H1 (cell line): ENCODE measurements at regions not wholly inside any gene's neighbourhood (a gene's known extent, or its start where the extent isn't known, plus 50 kb on each side); places are given as distances from the start of the nearest gene placed in this dataset.

Experiments
- CTCF ChIA-PET: fragments of 300-600 bp; sonication (Branson Sonifier 250); formaldehyde crosslinking; loops from one replicate; lab custom pipeline; 2021; ENCODE audit not compliant: partially characterized antibody; lab: Charles Lee
- POLR2A ChIA-PET: fragments of 300-600 bp; sonication (Branson Sonifier 250); formaldehyde crosslinking; loops from one replicate; lab custom pipeline; 2021; ENCODE audit warnings: inconsistent platforms; ENCODE audit not compliant: partially characterized antibody; lab: Charles Lee
- DNase-seq, 2 experiments: peaks; one replicate each; pipeline versions ENCODE4 v3.0.0 to v3.0.0-alpha.2; 2010 to 2022; ENCODE audit warnings: low spot score in 2 of 2, low read depth in 1 of 2, mixed read lengths in 1 of 2
- FAIRE-seq: peaks from 2 replicates; lab custom pipeline; 2011; peaks lifted over from hg19 to GRCh38; lab: Jason Lieb, UNC
- H2AFZ ChIP-seq: 2 replicates; pipeline ENCODE4 v1.8.1; 2012; ENCODE audit warnings: low read length, inconsistent platforms
- H2AK5ac ChIP-seq: 2 replicates; pipeline ENCODE4 v1.6.1; 2013; ENCODE audit warnings: low read depth, low read length
- H2BK120ac ChIP-seq: replicated peaks from 2 replicates; pipeline ENCODE3; 2013; ENCODE audit warnings: low read depth, low read length, inconsistent platforms
- H2BK12ac ChIP-seq: 2 replicates; pipeline ENCODE4 v1.6.1; 2013; ENCODE audit warnings: low read depth, low read length
- H2BK15ac ChIP-seq: 2 replicates; pipeline ENCODE4 v1.6.1; 2013; ENCODE audit warnings: low read length
- H2BK20ac ChIP-seq: 2 replicates; pipeline ENCODE4 v1.6.1; 2013; ENCODE audit warnings: low read length
- H2BK5ac ChIP-seq: 2 replicates; pipeline ENCODE4 v1.6.1; 2013; ENCODE audit warnings: low read depth, low read length
- H3K14ac ChIP-seq: 2 replicates; pipeline ENCODE4 v1.6.1; 2013; ENCODE audit warnings: inconsistent platforms; ENCODE audit not compliant: insufficient read length
- H3K18ac ChIP-seq: 2 replicates; pipeline ENCODE4 v1.6.1; 2013; ENCODE audit warnings: low read length; ENCODE audit errors: extremely low read depth
- H3K23ac ChIP-seq: 2 replicates; pipeline ENCODE4 v1.6.1; 2013; ENCODE audit warnings: inconsistent platforms; ENCODE audit not compliant: insufficient read length
- H3K23me2 ChIP-seq: 2 replicates; pipeline ENCODE4 v1.6.1; 2013; ENCODE audit warnings: low read depth, low read length
- H3K27ac ChIP-seq: 2 replicates; pipeline ENCODE4 v1.6.1; 2011; ENCODE audit warnings: low read depth, low read length, inconsistent platforms
- H3K27me3 ChIP-seq, 4 experiments: replicated peaks in 1 of 4; 1 replicate in 1 of 4; 2 replicates in 3 of 4; pipeline versions ENCODE4 v1.6.1 to v1.8.1; 2011 to 2013; ENCODE audit warnings: low read length in 3 of 4, mild to moderate bottlenecking in 3 of 4, inconsistent platforms in 2 of 4, mixed read lengths in 2 of 4, moderate library complexity in 1 of 4; ENCODE audit not compliant: control insufficient read depth in 3 of 4, insufficient read depth in 3 of 4; ENCODE audit errors: extremely low read depth in 1 of 4
- H3K36me3 ChIP-seq, 4 experiments: 2 replicates each; pipeline versions ENCODE4 v1.6.1 to v1.8.1; 2011 to 2013; ENCODE audit warnings: mild to moderate bottlenecking in 4 of 4, low read length in 3 of 4, moderate library complexity in 2 of 4, control low read depth in 1 of 4, inconsistent platforms in 1 of 4; ENCODE audit not compliant: insufficient read depth in 4 of 4, control insufficient read depth in 2 of 4
- H3K4ac ChIP-seq: replicated peaks from 2 replicates; pipeline ENCODE3; 2013; ENCODE audit warnings: low read length, low read depth, mixed read lengths, inconsistent platforms; ENCODE audit not compliant: insufficient read length
- H3K4me1 ChIP-seq, 4 experiments: replicated peaks in 1 of 4; 1 replicate in 1 of 4; 2 replicates in 3 of 4; pipeline versions ENCODE4 v1.6.1 to v1.8.1; 2011 to 2013; ENCODE audit warnings: low read length in 3 of 4, inconsistent platforms in 2 of 4, mixed read lengths in 1 of 4; ENCODE audit not compliant: insufficient read depth in 4 of 4, control insufficient read depth in 3 of 4
- H3K4me2 ChIP-seq, 2 experiments: 2 replicates each; pipeline versions ENCODE4 v1.6.1 to v1.8.1; 2011 to 2013; ENCODE audit warnings: low read depth in 2 of 2, low read length in 2 of 2, control low read depth in 1 of 2, inconsistent platforms in 1 of 2, mild to moderate bottlenecking in 1 of 2; ENCODE audit not compliant: insufficient read depth in 1 of 2
- H3K4me3 ChIP-seq, 4 experiments: fragments of 200-600, 300-600 bp in 1 of 4; sonication (generic), shearing (Covaris generic), sonication (Bioruptor Twin) in 1 of 4; 2 replicates each; pipeline versions ENCODE4 v1.5.1 to v1.8.1; 2011 to 2016; ENCODE audit warnings: low read length in 4 of 4, low read depth in 3 of 4, control low read depth in 2 of 4, inconsistent platforms in 2 of 4, mild to moderate bottlenecking in 2 of 4, mixed read lengths in 1 of 4, moderate library complexity in 1 of 4; ENCODE audit not compliant: insufficient read depth in 2 of 4; ENCODE audit errors: extremely low read depth in 1 of 4
- H3K56ac ChIP-seq: replicated peaks from 2 replicates; pipeline ENCODE3; 2013; ENCODE audit warnings: low read depth, mild to moderate bottlenecking, mixed read lengths, low read length, inconsistent platforms; ENCODE audit not compliant: insufficient read length
- H3K79me1 ChIP-seq: 2 replicates; pipeline ENCODE4 v1.6.1; 2013; ENCODE audit warnings: low read depth, low read length, control low read depth
- H3K79me2 ChIP-seq, 2 experiments: 2 replicates each; pipeline versions ENCODE4 v1.6.1 to v1.8.1; 2012 to 2013; ENCODE audit warnings: low read length in 2 of 2, mild to moderate bottlenecking in 2 of 2, inconsistent platforms in 1 of 2; ENCODE audit not compliant: insufficient read depth in 2 of 2, control insufficient read depth in 1 of 2
- H3K9ac ChIP-seq, 4 experiments: replicated peaks in 1 of 4; 1 replicate in 1 of 4; 2 replicates in 3 of 4; pipeline versions ENCODE4 v1.6.1 to v1.8.1; 2011 to 2013; ENCODE audit warnings: low read depth in 3 of 4, low read length in 3 of 4, control low read depth in 2 of 4, mild to moderate bottlenecking in 2 of 4, moderate library complexity in 2 of 4, inconsistent platforms in 1 of 4; ENCODE audit errors: extremely low read depth in 1 of 4
- H3K9me3 ChIP-seq, 2 experiments: 2 replicates each; pipeline versions ENCODE4 v1.6.1 to v1.8.1; 2012 to 2013; ENCODE audit warnings: mild to moderate bottlenecking in 2 of 2, moderate library complexity in 2 of 2, control low read depth in 1 of 2, inconsistent platforms in 1 of 2, low read depth in 1 of 2, low read length in 1 of 2, mixed read lengths in 1 of 2; ENCODE audit not compliant: insufficient read depth in 2 of 2
- H4K20me1 ChIP-seq, 2 experiments: replicated peaks in 1 of 2; 2 replicates each; pipeline versions ENCODE3 to v1.8.1; 2011 to 2013; ENCODE audit warnings: inconsistent platforms in 2 of 2, low read length in 2 of 2, mild to moderate bottlenecking in 1 of 2; ENCODE audit not compliant: insufficient read depth in 2 of 2, control insufficient read depth in 1 of 2
- H4K5ac ChIP-seq: 2 replicates; pipeline ENCODE4 v1.6.1; 2013; ENCODE audit warnings: low read length, low read depth, mixed read lengths, inconsistent platforms; ENCODE audit not compliant: insufficient read length
- H4K8ac ChIP-seq: 2 replicates; pipeline ENCODE4 v1.8.0; 2013; ENCODE audit warnings: mild to moderate bottlenecking, moderate library complexity, low read length, inconsistent platforms; ENCODE audit not compliant: insufficient read depth; ENCODE audit errors: extremely low read depth
- H4K91ac ChIP-seq: replicated peaks from 2 replicates; pipeline ENCODE3; 2013; ENCODE audit warnings: low read length, mixed read lengths, inconsistent platforms; ENCODE audit not compliant: insufficient read length
- ATF2 ChIP-seq: IDR thresholded peaks from 2 replicates; pipeline ENCODE4 v1.6.1; 2012; ENCODE audit warnings: low read length, inconsistent platforms
- ATF3 ChIP-seq: IDR thresholded peaks from 2 replicates; pipeline ENCODE4 v1.6.1; 2011; ENCODE audit warnings: low read depth, mild to moderate bottlenecking, low read length; ENCODE audit not compliant: insufficient read depth
- CBX5 ChIP-seq: fragments of 300-800, 300-1000 bp; sonication (generic); IDR thresholded peaks from 2 replicates; pipeline ENCODE4 v1.7.1; 2016; ENCODE audit warnings: antibody characterized with exemption, low read length, low read depth
- CEBPB ChIP-seq: IDR thresholded peaks from 2 replicates; pipeline ENCODE4 v1.6.1; 2012; ENCODE audit warnings: low read depth, low read length
- E2F6 ChIP-seq: IDR thresholded peaks from 2 replicates; pipeline ENCODE4 v1.6.1; 2012; ENCODE audit warnings: inconsistent platforms
- HDAC6 ChIP-seq: IDR thresholded peaks from one replicate; pipeline ENCODE4 v1.7.1; 2012; ENCODE audit warnings: low read depth, mild to moderate bottlenecking, inconsistent platforms, low read length, moderate library complexity
- NRF1 ChIP-seq: IDR thresholded peaks from 2 replicates; pipeline ENCODE4 v1.6.1; 2011; ENCODE audit warnings: mild to moderate bottlenecking, low read depth, low read length, improper control_type of control experiment
- ZNF274 ChIP-seq: IDR thresholded peaks from 2 replicates; pipeline ENCODE4 v1.7.0; 2012; ENCODE audit warnings: low read length, borderline replicate concordance; ENCODE audit errors: extremely low read depth
- WGBS, 2 experiments: shearing (Covaris generic) in 1 of 2; methylation state at CpG; one replicate each; pipeline versions ENCODE4 v1.1.6 to v1.1.7; 2013 to 2015; ENCODE audit warnings: low lambda C conversion rate in 2 of 2, mixed read lengths in 2 of 2, inconsistent platforms in 1 of 2, low coverage in 1 of 2, missing lambda C conversion rate in 1 of 2; ENCODE audit not compliant: insufficient replicate concordance in 2 of 2, insufficient coverage in 1 of 2, insufficient read length in 1 of 2; ENCODE audit errors: extremely low coverage in 1 of 2, missing lambda C conversion rate in 1 of 2; 5-methylcytosine and 5-hydroxymethylcytosine counted together

- Histone ChIP-seq H2AFZ (no peak overlapping the region), H4K5ac (no peak overlapping the region), H3K14ac (no peak overlapping the region), H3K4me2 (no peak overlapping the region), H3K23me2 (no peaks in the 10 kb centered on the region), H3K9me3 (no peaks in the 10 kb centered on the region; a peak in 1 of 4 replicates), H3K79me2 (no peaks in the 10 kb centered on the region), H4K20me1 (no peaks in the 10 kb centered on the region), H2BK12ac (no peak overlapping the region), H2BK15ac (no peak overlapping the region), H3K4me3 (no peak overlapping the region), H3K27me3 (no peaks in the 10 kb centered on the region), H3K4me1 (no peaks in the 10 kb centered on the region), H3K56ac (no peak overlapping the region), H3K23ac (no peak overlapping the region), H2BK5ac (no peak overlapping the region), H4K8ac (no peak overlapping the region), H3K4ac (no peak overlapping the region), H3K27ac (no peak overlapping the region), H3K18ac (no peak overlapping the region), H2BK120ac (no peak overlapping the region), H2AK5ac (no peak overlapping the region), H2BK20ac (no peak overlapping the region), H3K9ac (no peak overlapping the region), H3K36me3 (no peaks in the 10 kb centered on the region), H3K79me1 (no peaks in the 10 kb centered on the region), H4K91ac (no peak overlapping the region)
- no peak for DNase-seq
- ChIA-PET CTCF (interaction anchor here (1.3 kb wide), 1 partner anchor 27 kb away, joined by 3 read pairs; no protein-coding TSS in a partner anchor), POLR2A (no interaction called here)
- FAIRE-seq, result no peak
- TF ChIP-seq NRF1 (no peak), E2F6 (no peak), ATF3 (no peak), ZNF274 (no peak), ATF2 (no peak), CEBPB (no peak), CBX5 (no peak), HDAC6 (no peak)
- 90% methylated on average over 4 of the region's 4 CpGs; no CpG with 5 or more reads in 1 of the 2 experiments for WGBS, 2 experiments
Observed at GRCh38 chr14:87643005-87643404, 350.0 kb downstream of the GALC start.
